Stimulated activated CD8-positive, alpha-beta memory T cell treated with anti-CD3 and anti-CD28 coated beads, Interleukin-4, amount 100 ng/mL, for 4 hours (primary cell): ENCODE measurements at regions not wholly inside any gene's neighbourhood (a gene's known extent, or its start where the extent isn't known, plus 50 kb on each side); places are given as distances from the start of the nearest gene placed in this dataset.
"Not testable (repeated sequence)": the region's sequence is repeated elsewhere in the genome, so short reads cannot be mapped to it uniquely, and the experiment has no call there.

Experiments
- DNase-seq, 2 donors: peaks; one replicate each; pipeline ENCODE4 v3.0.0-alpha.2; 2020; ENCODE audit warnings: low read depth in 2 of 2, low spot score in 1 of 2

GRCh38 chr4:123624959-123625358 lies 228.4 kb downstream of the SPRY1 start:
- no peak for DNase-seq

DNA sequence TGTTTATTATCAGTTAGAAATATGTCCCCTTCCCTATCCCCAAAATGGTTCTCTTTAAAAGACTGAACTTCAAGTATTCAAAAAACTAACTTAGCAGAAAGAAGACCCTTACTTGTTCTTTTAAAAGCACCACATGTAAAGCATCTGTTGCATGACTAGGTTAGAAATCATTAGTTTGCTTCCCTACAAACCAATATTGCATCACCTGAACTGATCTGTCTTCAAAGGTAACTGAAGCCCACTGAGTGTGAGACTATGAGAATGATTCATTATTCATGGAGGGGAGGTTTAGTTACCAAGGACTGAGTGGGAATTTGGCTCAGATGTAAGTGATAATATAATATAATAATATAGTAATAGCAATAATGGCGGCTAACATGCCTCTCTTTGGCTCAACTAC lies 231.7 kb downstream of the SPRY1 start:
- no peak for DNase-seq

DNA sequence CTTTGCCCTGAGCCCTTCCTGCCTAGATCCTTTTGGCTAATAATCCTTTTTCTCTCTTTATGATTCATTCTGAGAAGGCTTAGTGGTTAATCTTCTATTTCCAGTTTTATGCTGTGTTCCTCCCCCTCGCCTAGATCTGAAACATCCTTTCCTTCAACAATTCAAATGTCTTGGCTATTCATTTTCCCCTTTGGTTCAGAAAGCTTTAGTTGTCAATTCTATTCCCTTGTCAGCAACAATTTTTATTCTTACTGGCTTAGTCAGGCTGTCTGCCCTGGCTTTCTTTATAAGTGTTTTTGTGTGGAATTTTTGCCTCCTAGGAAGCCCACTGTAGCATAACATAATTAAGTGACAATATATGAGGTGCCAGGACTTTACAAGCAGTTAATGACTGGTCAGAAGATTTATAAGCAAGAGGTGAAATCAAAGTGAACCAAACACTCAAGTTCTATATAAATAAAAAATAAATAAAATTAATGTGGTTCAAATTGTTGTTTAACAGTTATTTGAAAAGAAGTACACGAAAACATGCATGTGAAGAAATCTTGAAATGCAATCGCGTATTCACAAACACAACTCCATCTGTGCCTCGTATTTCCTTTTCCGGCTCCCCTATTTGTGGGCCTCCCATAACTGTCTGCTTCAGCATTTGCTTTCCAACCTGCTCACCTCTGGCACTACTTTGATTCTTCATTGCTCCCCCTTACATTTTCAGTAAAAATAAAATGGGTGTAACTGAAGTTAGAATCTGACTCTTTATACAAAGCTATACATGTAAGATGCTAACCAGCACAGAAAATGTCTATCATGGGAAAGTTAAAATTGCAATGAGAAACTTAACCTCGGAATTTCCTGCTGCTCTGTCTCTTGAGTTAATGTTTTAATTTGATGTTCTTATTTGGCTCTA lies 235.4 kb downstream of the SPRY1 start:
- DNase-seq, result no peak

DNA sequence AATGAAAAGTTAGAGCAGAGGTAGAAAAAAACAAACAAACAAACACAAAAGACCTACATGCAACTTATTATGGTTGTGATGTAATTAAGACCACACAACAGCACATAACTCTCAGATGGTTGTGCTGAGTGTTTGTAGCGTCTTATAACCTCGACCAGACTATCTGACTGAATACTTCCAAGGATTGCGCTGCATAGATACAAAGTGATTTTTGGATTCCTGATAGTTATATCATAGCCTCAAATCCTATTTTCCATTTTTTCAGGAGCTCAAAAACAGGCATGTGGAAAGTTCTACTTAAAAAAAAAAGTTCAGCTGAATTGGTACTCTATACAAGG lies 236.1 kb downstream of the SPRY1 start:
- no peak for DNase-seq

GRCh38 chr4:123638834-123639233 lies 242.2 kb downstream of the SPRY1 start:
- DNase-seq, result no peak

DNA sequence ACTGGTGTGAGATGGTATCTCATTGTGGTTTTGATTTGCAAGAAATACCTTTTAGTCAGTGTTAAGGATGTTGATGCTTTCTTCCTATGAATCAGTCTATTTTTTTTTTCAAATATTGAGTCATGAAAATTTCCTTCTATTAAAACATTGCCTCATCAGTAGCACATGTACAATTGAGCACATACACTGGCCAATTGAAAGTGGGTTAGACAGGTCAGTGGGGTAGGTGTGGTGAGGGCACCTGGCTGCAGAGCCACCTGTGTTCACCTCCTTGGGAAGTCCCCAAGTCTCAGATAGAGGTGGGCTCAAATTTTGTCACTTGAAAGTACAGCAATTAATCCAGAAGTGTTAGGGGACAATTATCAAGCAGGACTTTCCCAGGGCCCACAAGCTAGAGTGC lies 243.7 kb downstream of the SPRY1 start:
- no peak for DNase-seq

GRCh38 chr4:123640824-123641223 lies 244.2 kb downstream of the SPRY1 start:
- DNase-seq, result no peak

GRCh38 chr4:123643691-123644090 lies 247.1 kb downstream of the SPRY1 start:
- no peak for DNase-seq

DNA sequence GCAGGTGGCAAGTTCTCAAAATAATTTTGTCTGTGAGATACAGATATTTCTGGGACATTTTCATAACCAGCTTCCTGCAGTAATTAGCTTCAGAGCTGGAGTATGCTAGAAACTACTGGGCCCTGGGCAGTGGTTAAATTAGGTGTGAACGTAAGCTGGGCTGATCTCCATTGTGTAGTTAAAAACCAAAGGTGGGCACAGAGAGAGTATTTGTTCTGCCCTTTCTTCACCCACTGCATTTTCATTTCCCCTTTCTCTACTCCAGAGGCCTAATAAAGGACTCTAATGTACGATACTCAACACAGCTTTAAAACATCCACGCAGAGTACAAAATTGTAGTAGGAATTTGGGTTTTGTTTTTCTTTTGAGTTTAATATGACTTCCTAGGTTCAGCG lies 252.7 kb downstream of the SPRY1 start:
- DNase-seq, result no peak

- no peak for DNase-seq
Measured at GRCh38 chr4:123649645-123650391, 253.2 kb downstream of the SPRY1 start.

GRCh38 chr4:123651066-123651465 lies 254.5 kb downstream of the SPRY1 start:
- DNase-seq, result no peak

- no peak for DNase-seq
Measured at GRCh38 chr4:123651536-123652180, 255.1 kb downstream of the SPRY1 start.

DNA sequence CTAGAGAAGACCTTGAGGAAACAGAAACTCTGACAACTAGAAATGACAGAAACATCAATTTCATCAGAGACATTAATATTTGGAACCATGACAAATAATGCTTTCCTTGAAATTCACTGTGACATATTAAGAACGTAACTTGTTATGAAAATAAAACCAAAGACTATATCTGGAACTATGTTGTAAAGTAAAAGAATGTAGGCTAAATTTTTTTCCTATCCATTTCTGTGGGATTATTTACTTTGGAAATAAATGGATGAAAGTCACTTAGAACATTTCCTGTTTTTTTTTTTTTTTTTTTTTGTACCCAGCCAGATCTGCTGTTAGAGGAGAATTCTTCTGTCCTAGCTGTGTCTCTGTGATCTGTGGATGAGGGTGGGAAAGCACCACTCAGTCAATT lies 255.9 kb downstream of the SPRY1 start:
- DNase-seq, result no peak

DNA sequence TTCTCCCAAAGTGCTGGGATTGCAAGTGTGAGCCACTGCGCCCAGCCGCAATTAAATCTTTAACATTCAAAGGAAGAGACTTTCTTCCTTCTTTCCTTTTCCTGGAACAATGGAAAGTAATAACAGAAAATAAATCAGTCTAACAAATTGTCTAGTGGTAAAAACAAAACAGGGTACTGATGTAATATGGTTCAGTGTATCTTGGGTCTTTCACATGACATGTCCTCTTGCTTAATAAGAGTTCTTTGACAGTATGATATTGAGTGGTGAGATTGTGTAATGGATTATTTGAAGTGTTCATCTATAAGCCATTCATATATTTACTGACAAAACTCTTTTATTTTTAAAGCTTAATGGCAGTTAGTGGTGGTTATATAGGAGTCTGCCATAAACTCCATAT lies 256.6 kb downstream of the SPRY1 start:
- no peak for DNase-seq

- not testable (repeated sequence) for DNase-seq
Measured at GRCh38 chr4:123656746-123657294, 260.2 kb downstream of the SPRY1 start.

- DNase-seq, result not testable (repeated sequence)
Measured at GRCh38 chr4:123657606-123658005, 261.0 kb downstream of the SPRY1 start.

DNA sequence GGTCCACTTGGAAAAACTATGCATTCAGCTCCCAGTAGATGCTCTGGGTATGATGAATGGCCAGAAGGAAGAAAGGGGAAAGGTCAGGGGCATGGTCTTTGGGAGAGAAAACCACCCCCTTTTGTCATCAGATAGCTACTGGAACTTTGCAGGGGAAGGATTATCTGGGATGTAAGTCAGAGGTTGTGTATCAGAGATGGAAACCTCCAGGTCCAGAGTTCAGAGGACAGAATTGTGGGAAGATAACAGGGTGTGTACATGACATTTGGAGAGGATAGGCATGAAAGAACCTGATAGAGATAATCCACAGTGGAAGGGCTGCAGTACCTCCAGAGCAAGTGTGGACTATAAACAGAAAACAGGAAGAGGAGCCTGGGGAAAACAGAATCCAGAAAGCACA lies 262.7 kb downstream of the SPRY1 start:
- no peak for DNase-seq

DNA sequence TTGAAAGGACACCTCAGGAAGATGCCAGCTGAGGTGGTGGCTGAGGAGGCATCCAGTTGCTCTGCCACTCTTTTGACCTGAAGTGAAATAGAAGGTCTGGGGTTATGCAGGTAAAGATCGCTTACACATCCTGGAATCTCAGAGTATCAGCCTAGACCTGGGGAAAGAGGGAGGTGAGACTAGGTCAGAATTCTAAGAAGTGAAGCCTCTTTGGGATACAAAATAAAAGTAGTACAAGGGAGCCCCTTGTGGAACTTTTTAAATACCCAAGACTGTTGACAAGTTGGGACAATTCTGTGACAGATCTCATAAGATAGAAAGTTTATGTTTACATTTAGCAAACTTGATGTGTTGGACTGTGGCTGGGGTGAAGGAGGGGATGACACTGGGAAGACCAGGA lies 263.1 kb downstream of the SPRY1 start:
- no peak for DNase-seq

DNA sequence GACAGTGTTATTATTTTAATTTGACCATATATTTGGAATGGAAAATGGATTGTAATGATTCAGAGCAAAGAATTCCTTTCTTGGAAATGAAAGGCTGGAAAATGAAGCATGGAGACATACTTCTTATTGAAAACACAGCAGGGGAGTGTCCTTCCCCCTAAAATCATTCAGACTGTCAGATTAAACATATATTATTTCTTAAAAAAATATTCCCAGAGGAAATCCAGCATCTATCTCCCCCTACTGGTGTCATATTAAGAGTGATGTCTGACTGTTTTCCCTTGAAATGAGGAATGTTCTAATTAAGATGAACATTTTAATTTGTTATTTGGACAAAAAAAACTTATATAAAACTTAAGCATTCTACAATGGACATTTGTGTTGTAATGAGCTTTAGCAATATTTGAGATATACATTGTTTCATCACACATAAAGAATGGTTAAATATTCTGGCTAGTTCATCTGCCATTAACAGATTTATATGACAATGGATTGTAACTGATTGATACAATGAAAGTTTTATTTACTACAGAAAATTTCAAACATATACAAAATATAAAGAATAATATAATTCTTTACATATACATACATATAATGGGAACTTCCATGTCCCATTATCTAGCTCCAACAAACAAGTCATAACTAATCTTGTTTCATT lies 264.6 kb downstream of the SPRY1 start:
- DNase-seq, result no peak

- DNase-seq, result no peak
Measured at GRCh38 chr4:123662827-123663226, 266.2 kb downstream of the SPRY1 start.

GRCh38 chr4:123666486-123666885 lies 269.9 kb downstream of the SPRY1 start:
- DNase-seq, result no peak
